Stomach (tissue), 8 donors: ENCODE measurements at regions not wholly inside any gene's neighbourhood (a gene's known extent, or its start where the extent isn't known, plus 50 kb on each side); places are given as distances from the start of the nearest gene placed in this dataset.
A peak's percentile ranks its signal among the peaks of the same experiment; 100 is the strongest.
"Not testable (repeated sequence)": the region's sequence is repeated elsewhere in the genome, so short reads cannot be mapped to it uniquely, and the experiment has no call there.

Experiments
- DNase-seq, 2 donors: peaks; one replicate each; pipeline versions ENCODE4 v3.0.0 to v3.0.0-alpha.2; 2013 to 2019
- H3K27ac ChIP-seq, 5 donors: fragments of 200-600 bp in 4 of 5; sonication (generic) in 4 of 5; one replicate each; pipeline ENCODE4 v1.5.1; 2013 to 2019; ENCODE audit warnings: mild to moderate bottlenecking in 1 of 5, moderate library complexity in 1 of 5
- H3K27me3 ChIP-seq, 3 donors: fragments of 200-600 bp; sonication (generic); one replicate each; pipeline ENCODE4 v1.5.1; 2017 to 2019; ENCODE audit warnings: mixed run types in 1 of 3
- H3K36me3 ChIP-seq, 4 donors: fragments of 200-600 bp; sonication (generic); 1 replicate in 3 of 4; 2 replicates in 1 of 4; pipeline ENCODE4 v1.5.1; 2016 to 2019
- H3K4me1 ChIP-seq, 4 donors: fragments of 200-600 bp; sonication (generic); one replicate each; pipeline ENCODE4 v1.5.1; 2016 to 2019
- H3K4me3 ChIP-seq, 4 donors: fragments of 200-600 bp; sonication (generic) in 3 of 4; one replicate each; pipeline ENCODE4 v1.5.1; 2016 to 2019; ENCODE audit warnings: mild to moderate bottlenecking in 1 of 4
- H3K9me3 ChIP-seq, 4 donors: fragments of 200-600 bp; sonication (generic); one replicate each; pipeline ENCODE4 v1.5.1; 2016 to 2019
- CTCF ChIP-seq, 7 experiments: fragments of 450-650 bp in 4 of 7; fragments of 200-600 bp in 3 of 7; sonication (generic) in 3 of 7; IDR thresholded peaks; one replicate each; pipeline ENCODE4 v1.5.1; 2016 to 2019; ENCODE audit warnings: antibody characterized with exemption in 7 of 7, control low read depth in 2 of 7, mild to moderate bottlenecking in 1 of 7
- EP300 ChIP-seq: sonication (generic); formaldehyde crosslinking; IDR thresholded peaks from one replicate; pipeline ENCODE4 v1.6.1; 2017; ENCODE audit warnings: antibody characterized with exemption
- POLR2A ChIP-seq, 4 donors: fragments of 450-650 bp; IDR thresholded peaks; one replicate each; pipeline ENCODE4 v1.6.1; 2016; ENCODE audit warnings: antibody characterized with exemption in 4 of 4, control low read depth in 2 of 4, mild to moderate bottlenecking in 1 of 4, moderate library complexity in 1 of 4
- POLR2AphosphoS5 ChIP-seq, 3 donors: sonication (generic); formaldehyde crosslinking; IDR thresholded peaks; one replicate each; pipeline ENCODE4 v1.6.1; 2016; ENCODE audit warnings: antibody characterized with exemption in 3 of 3
- WGBS, 5 donors: extraction: QIAGEN DNeasy Blood & Tissue Kit in 3 of 5; methylation state at CpG; one replicate each; pipeline versions ENCODE4 v1.1.5 to v1.1.7; 2013 to 2018; 5-methylcytosine and 5-hydroxymethylcytosine counted together
- intact Hi-C: fragments of 100-400 bp; cut with DNase I; formaldehyde crosslinking; loops from one replicate; pipeline ENCODE4 v1.15.1; 2023; ENCODE audit warnings: low total_unique reads
- donor health status: healthy with polysubstance abuse.
- donor health status: Bipolar disorder and iron deficiency.
- donor health status: healthy.

- TF ChIP-seq POLR2A (IDR thresholded peaks at IDR 0.05) = no peak
- no peak for TF ChIP-seq EP300
- TF ChIP-seq POLR2AphosphoS5 (IDR thresholded peaks at IDR 0.05) = no peak
- no peak for TF ChIP-seq CTCF (IDR thresholded peaks at IDR 0.05)
- Histone ChIP-seq H3K4me3 (no peak overlapping the region), H3K36me3 (no peaks in the 10 kb centered on the region), H3K27me3 (no peaks in the 10 kb centered on the region), H3K4me1 (no peaks in the 10 kb centered on the region), H3K9me3 (no peaks in the 10 kb centered on the region), H3K27ac (no peak overlapping the region)
- no peak for DNase-seq
- intact Hi-C loops = no loop called here
- 49 to 58% (median 56%) methylated on average over 1 of the region's 1 CpG for WGBS, 5 donors
Measured at GRCh38 chr1:191798178-191798577, 360.1 kb upstream of the RGS18 start.

- Histone ChIP-seq H3K9me3 (no peaks in the 10 kb centered on the region), H3K36me3 (no peaks in the 10 kb centered on the region), H3K4me1 (no peaks in the 10 kb centered on the region), H3K27ac (no peak overlapping the region), H3K27me3 (no peaks in the 10 kb centered on the region), H3K4me3 (no peak overlapping the region)
- WGBS, 5 donors = 54 to 78% (median 69%) methylated on average over 3 of the region's 3 CpGs
- intact Hi-C loops = no loop called here
- no peak for TF ChIP-seq POLR2AphosphoS5 (IDR thresholded peaks at IDR 0.05)
- no peak for TF ChIP-seq POLR2A (IDR thresholded peaks at IDR 0.05)
- no peak for TF ChIP-seq CTCF (IDR thresholded peaks at IDR 0.05)
- TF ChIP-seq EP300 = no peak
- peak in 1 of 2 donors; percentile 23 for DNase-seq
Measured at GRCh38 chr1:191804311-191804710, 354.0 kb upstream of the RGS18 start.

GRCh38 chr1:191813593-191813992, 344.7 kb upstream of the RGS18 start:
- H3K27me3 ChIP-seq, H3K27ac ChIP-seq, intact Hi-C loops, H3K4me3 ChIP-seq, DNase-seq, H3K36me3 ChIP-seq, H3K4me1 ChIP-seq: not testable (repeated sequence)
- peaks cover 0 to 15% (median 7%) of the 10 kb centered on the region in 4 donors for H3K9me3 ChIP-seq
- 78 to 87% (median 87%) methylated on average over 5 of the region's 5 CpGs for WGBS, 5 donors

- Histone ChIP-seq H3K27me3 (no peaks in the 10 kb centered on the region), H3K9me3 (peaks cover 0 to 11% (median 6%) of the 10 kb centered on the region in 4 donors), H3K4me3 (no peak overlapping the region), H3K36me3 (no peaks in the 10 kb centered on the region), H3K27ac (no peak overlapping the region), H3K4me1 (no peaks in the 10 kb centered on the region)
- DNase-seq = no peak
- intact Hi-C loops = no loop called here
- 69 to 85% (median 79%) methylated on average over 1 of the region's 1 CpG for WGBS, 5 donors
- TF ChIP-seq POLR2A (IDR thresholded peaks at IDR 0.05) (no peak), CTCF (IDR thresholded peaks at IDR 0.05) (no peak), POLR2AphosphoS5 (IDR thresholded peaks at IDR 0.05) (no peak), EP300 (no peak)
Measured at GRCh38 chr1:191818198-191818597, 340.1 kb upstream of the RGS18 start.

- intact Hi-C loops = no loop called here
- Histone ChIP-seq H3K4me3 (no peak overlapping the region), H3K36me3 (no peaks in the 10 kb centered on the region), H3K9me3 (no peaks in the 10 kb centered on the region), H3K27me3 (no peaks in the 10 kb centered on the region), H3K4me1 (no peaks in the 10 kb centered on the region), H3K27ac (no peak overlapping the region)
- 56 to 68% (median 59%) methylated on average over 4 of the region's 4 CpGs for WGBS, 5 donors
- no peak for TF ChIP-seq CTCF (IDR thresholded peaks at IDR 0.05)
- TF ChIP-seq EP300 = no peak
- no peak for TF ChIP-seq POLR2AphosphoS5 (IDR thresholded peaks at IDR 0.05)
- TF ChIP-seq POLR2A (IDR thresholded peaks at IDR 0.05) = no peak
- DNase-seq = no peak
Measured at GRCh38 chr1:191831572-191831971, 326.7 kb upstream of the RGS18 start.
